GM10266 (cell line): ENCODE measurements at regions not wholly inside any gene's neighbourhood (a gene's known extent, or its start where the extent isn't known, plus 50 kb on each side); places are given as distances from the start of the nearest gene placed in this dataset.

Experiments used
- DNase-seq: peaks from one replicate; pipeline ENCODE4 v3.0.0; 2012; ENCODE audit errors: extremely low spot score
- CTCF ChIP-seq: IDR thresholded peaks from 2 replicates; pipeline ENCODE4 v1.5.1; 2012; ENCODE audit warnings: mild to moderate bottlenecking, low read depth; ENCODE audit not compliant: control insufficient read depth, insufficient read depth; ENCODE audit errors: missing control alignments

- no peak for DNase-seq
- TF ChIP-seq CTCF, result no peak
These were observed 53.9 kb upstream of the TP63 start for GRCh38 chr3:189577050-189577951.

GRCh38 chr3:189580190-189580589 is 51.0 kb upstream of the TP63 start:
- DNase-seq, result no peak
- no peak for TF ChIP-seq CTCF
